Stimulated activated CD8-positive, alpha-beta memory T cell treated with anti-CD3 and anti-CD28 coated beads, Interleukin-7, amount 100 ng/mL, for 48 hours (primary cell): ENCODE measurements at regions not wholly inside any gene's neighbourhood (a gene's known extent, or its start where the extent isn't known, plus 50 kb on each side); places are given as distances from the start of the nearest gene placed in this dataset.

Experiments
- DNase-seq, 2 donors: peaks; one replicate each; pipeline ENCODE4 v3.0.0-alpha.2; 2020; ENCODE audit warnings: low read depth in 1 of 2; ENCODE audit errors: extremely low read depth in 1 of 2

- DNase-seq: no peak
These were observed 518.9 kb downstream of the PREX1 start for GRCh38 chr20:48308882-48309281.

GRCh38 chr20:48308232-48308781 is 519.5 kb downstream of the PREX1 start:
- DNase-seq: no peak

GRCh38 chr20:48307277-48307676 is 520.5 kb downstream of the PREX1 start:
- DNase-seq: no peak

- no peak for DNase-seq
These were observed 517.7 kb upstream of the SULF2 start for GRCh38 chr20:48302844-48303542.

GRCh38 chr20:48302149-48302548 is 516.9 kb upstream of the SULF2 start:
- DNase-seq: no peak

GRCh38 chr20:48301189-48301588 is 515.9 kb upstream of the SULF2 start:
- DNase-seq: no peak

GRCh38 chr20:48300529-48300928 is 515.2 kb upstream of the SULF2 start:
- DNase-seq: no peak

- DNase-seq: no peak
These were observed 513.7 kb upstream of the SULF2 start for GRCh38 chr20:48298851-48299484.

GRCh38 chr20:48298433-48298832 is 513.2 kb upstream of the SULF2 start:
- DNase-seq: no peak

- no peak for DNase-seq
These were observed 510.7 kb upstream of the SULF2 start for GRCh38 chr20:48295966-48296421.

- DNase-seq: no peak
These were observed 510.2 kb upstream of the SULF2 start for GRCh38 chr20:48295445-48295903.

- DNase-seq: no peak
These were observed 509.7 kb upstream of the SULF2 start for GRCh38 chr20:48294942-48295341.

- DNase-seq: no peak
These were observed 508.9 kb upstream of the SULF2 start for GRCh38 chr20:48294196-48294595.

- DNase-seq: no peak
These were observed 508.4 kb upstream of the SULF2 start for GRCh38 chr20:48293671-48294070.

GRCh38 chr20:48292806-48293205 is 507.5 kb upstream of the SULF2 start:
- DNase-seq: no peak

- no peak for DNase-seq
These were observed 506.6 kb upstream of the SULF2 start for GRCh38 chr20:48291896-48292295.

GRCh38 chr20:48288930-48289507 is 503.7 kb upstream of the SULF2 start:
- DNase-seq: no peak

- no peak for DNase-seq
These were observed 502.4 kb upstream of the SULF2 start for GRCh38 chr20:48287552-48288170.

- DNase-seq: no peak
These were observed 501.8 kb upstream of the SULF2 start for GRCh38 chr20:48287021-48287494.

GRCh38 chr20:48286601-48287000 is 501.3 kb upstream of the SULF2 start:
- DNase-seq: no peak

GRCh38 chr20:48285656-48286055 is 500.4 kb upstream of the SULF2 start:
- DNase-seq: no peak
